ENCODE measurements at regions not wholly inside any gene's neighbourhood (a gene's known extent, or its start where the extent isn't known, plus 50 kb on each side); places are given as distances from the start of the nearest gene placed in this dataset.
"Not testable (repeated sequence)": the region's sequence is repeated elsewhere in the genome, so short reads cannot be mapped to it uniquely, and the experiment has no call there.

GRCh38 chr10:21041763-21042458 lies 144.8 kb upstream of the NEBL start:
- intact Hi-C loops (cut with DNase I; ENCODE audit: low total_unique reads), result no loop called here
- Histone ChIP-seq H3K36me3 (no peaks in the 10 kb centered on the region), H3K27me3 (replicated peaks in 1 of 7) (peaks cover 0 to 8% (median 0%) of the 10 kb centered on the region in 7 donors), H3K27ac (no peak overlapping the region), H3K4me3 (no peak overlapping the region), H3K9me3 (no peaks in the 10 kb centered on the region), H3K4me1 (no peaks in the 10 kb centered on the region)
- TF ChIP-seq POLR2A (IDR thresholded peaks at IDR 0.05) (no peak), POLR2AphosphoS5 (IDR thresholded peaks at IDR 0.05) (no peak)
- TF ChIP-seq, protein P1, sequence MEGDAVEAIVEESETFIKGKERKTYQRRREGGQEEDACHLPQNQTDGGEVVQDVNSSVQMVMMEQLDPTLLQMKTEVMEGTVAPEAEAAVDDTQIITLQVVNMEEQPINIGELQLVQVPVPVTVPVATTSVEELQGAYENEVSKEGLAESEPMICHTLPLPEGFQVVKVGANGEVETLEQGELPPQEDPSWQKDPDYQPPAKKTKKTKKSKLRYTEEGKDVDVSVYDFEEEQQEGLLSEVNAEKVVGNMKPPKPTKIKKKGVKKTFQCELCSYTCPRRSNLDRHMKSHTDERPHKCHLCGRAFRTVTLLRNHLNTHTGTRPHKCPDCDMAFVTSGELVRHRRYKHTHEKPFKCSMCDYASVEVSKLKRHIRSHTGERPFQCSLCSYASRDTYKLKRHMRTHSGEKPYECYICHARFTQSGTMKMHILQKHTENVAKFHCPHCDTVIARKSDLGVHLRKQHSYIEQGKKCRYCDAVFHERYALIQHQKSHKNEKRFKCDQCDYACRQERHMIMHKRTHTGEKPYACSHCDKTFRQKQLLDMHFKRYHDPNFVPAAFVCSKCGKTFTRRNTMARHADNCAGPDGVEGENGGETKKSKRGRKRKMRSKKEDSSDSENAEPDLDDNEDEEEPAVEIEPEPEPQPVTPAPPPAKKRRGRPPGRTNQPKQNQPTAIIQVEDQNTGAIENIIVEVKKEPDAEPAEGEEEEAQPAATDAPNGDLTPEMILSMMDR (IDR thresholded peaks at IDR 0.05 in 8 of 11, conservative IDR thresholded peaks at IDR 0.05 in 3 of 11), result no peak
- DNase-seq, result no peak
- WGBS, 5 donors, result 80 to 90% (median 86%) methylated on average over 10 of the region's 10 CpGs

DNA sequence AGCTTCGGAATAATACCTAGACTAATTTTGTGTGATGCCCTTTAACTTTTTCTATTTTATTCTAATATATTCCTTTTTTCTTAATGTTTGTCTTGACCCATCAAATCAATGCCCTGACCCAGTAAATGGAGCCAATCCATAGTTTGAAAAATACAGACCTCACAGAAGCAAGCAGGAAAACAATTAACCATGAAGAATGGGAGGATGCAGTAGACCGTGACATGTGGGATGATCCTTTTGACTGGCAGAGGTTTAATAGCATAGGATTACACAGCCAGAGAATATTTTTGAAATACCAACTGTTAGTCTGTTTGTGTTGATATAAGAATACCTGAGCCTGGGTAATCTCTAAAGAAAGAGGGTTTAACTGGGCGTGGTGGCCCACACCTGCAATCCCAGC lies 142.6 kb upstream of the NEBL start:
- Histone ChIP-seq H3K36me3 (no peaks in the 10 kb centered on the region), H3K4me3 (no peak overlapping the region), H3K27ac (no peak overlapping the region), H3K27me3 (replicated peaks in 1 of 7) (peaks cover 0 to 8% (median 0%) of the 10 kb centered on the region in 7 donors), H3K4me1 (no peaks in the 10 kb centered on the region), H3K9me3 (no peaks in the 10 kb centered on the region)
- TF ChIP-seq POLR2AphosphoS5 (IDR thresholded peaks at IDR 0.05), result no peak
- no peak for TF ChIP-seq POLR2A (IDR thresholded peaks at IDR 0.05)
- TF ChIP-seq, protein P1 (IDR thresholded peaks at IDR 0.05 in 8 of 11, conservative IDR thresholded peaks at IDR 0.05 in 3 of 11), result no peak
- intact Hi-C loops (cut with DNase I; ENCODE audit: low total_unique reads), result no loop called here
- DNase-seq, result no peak
- WGBS, 5 donors, result 84 to 91% (median 86%) methylated on average over 3 of the region's 3 CpGs

- no peaks in the 10 kb centered on the region for H3K36me3 ChIP-seq
- peaks cover 0 to 2% (median 0%) of the 10 kb centered on the region in 7 donors for H3K27me3 ChIP-seq (replicated peaks in 1 of 7)
- WGBS, 5 donors, result 67 to 89% (median 73%) methylated on average over 4 to 5 of the region's 5 CpGs
- intact Hi-C loops (cut with DNase I; ENCODE audit: low total_unique reads), result no loop called here
- TF ChIP-seq POLR2A (IDR thresholded peaks at IDR 0.05) (no peak), POLR2AphosphoS5 (IDR thresholded peaks at IDR 0.05) (no peak)
- TF ChIP-seq, protein P1 (IDR thresholded peaks at IDR 0.05 in 8 of 11, conservative IDR thresholded peaks at IDR 0.05 in 3 of 11), result no peak
- H3K4me1 ChIP-seq, result no peaks in the 10 kb centered on the region
- no peak overlapping the region for H3K4me3 ChIP-seq
- no peak overlapping the region for H3K27ac ChIP-seq
- no peaks in the 10 kb centered on the region for H3K9me3 ChIP-seq
- no peak for DNase-seq
These were observed 139.6 kb upstream of the NEBL start for GRCh38 chr10:21036757-21037156.

DNA sequence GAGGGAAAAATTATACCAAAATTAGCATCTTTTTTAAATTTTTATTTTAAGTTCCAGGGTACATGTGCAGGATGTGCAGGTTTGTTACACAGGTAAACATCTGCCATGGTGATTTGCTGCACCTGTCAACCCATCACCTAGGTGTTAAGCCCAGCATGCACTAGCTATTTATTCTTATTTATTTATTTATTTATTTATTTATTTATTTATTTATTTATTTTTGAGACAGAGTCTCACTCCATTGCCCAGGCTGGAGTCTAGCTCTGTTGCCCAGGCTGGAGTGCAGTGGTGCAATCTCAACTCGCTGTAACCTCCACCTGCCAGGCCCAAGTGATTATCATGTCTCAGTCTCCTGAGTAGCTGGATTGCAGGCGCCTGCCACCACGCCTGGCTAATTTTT lies 137.7 kb upstream of the NEBL start:
- H3K27me3 ChIP-seq (replicated peaks in 1 of 7); H3K9me3 ChIP-seq; H3K4me1 ChIP-seq; intact Hi-C loops (cut with DNase I; ENCODE audit: low total_unique reads); H3K4me3 ChIP-seq; H3K36me3 ChIP-seq; DNase-seq; H3K27ac ChIP-seq: not testable (repeated sequence)
- 84 to 95% (median 92%) methylated on average over 3 of the region's 3 CpGs for WGBS, 5 donors
